HEK293T (cell line): ENCODE measurements at regions not wholly inside any gene's neighbourhood (a gene's known extent, or its start where the extent isn't known, plus 50 kb on each side); places are given as distances from the start of the nearest gene placed in this dataset.
"Not testable (repeated sequence)": the region's sequence is repeated elsewhere in the genome, so short reads cannot be mapped to it uniquely, and the experiment has no call there.

Source experiments
- FOXM1 ChIP-seq: fragments of 450-650 bp; IDR thresholded peaks from 2 replicates; pipeline ENCODE4 v1.6.1; 2017; ENCODE audit warnings: mild to moderate bottlenecking, borderline replicate concordance
- PKNOX1 ChIP-seq: fragments of 450-650 bp; IDR thresholded peaks from 2 replicates; pipeline ENCODE4 v1.6.1; 2016

- not testable (repeated sequence) for TF ChIP-seq PKNOX1, FOXM1
These were observed 160.7 kb upstream of the TRPM3 start for GRCh38 chr9:71282116-71282515.
